Mesodermal cell (in vitro differentiated cells): ENCODE measurements at regions not wholly inside any gene's neighbourhood (a gene's known extent, or its start where the extent isn't known, plus 50 kb on each side); places are given as distances from the start of the nearest gene placed in this dataset.

ENCODE experiments used
- H3K27ac ChIP-seq: 2 replicates; pipeline ENCODE4 v1.7.0; 2013; ENCODE audit warnings: mild to moderate bottlenecking, low read depth, low read length, moderate library complexity; ENCODE audit not compliant: severe bottlenecking
- H3K36me3 ChIP-seq: 2 replicates; pipeline ENCODE4 v1.7.1; 2013; ENCODE audit warnings: mild to moderate bottlenecking, low read length, moderate library complexity; ENCODE audit not compliant: control insufficient read depth, insufficient read depth
- H3K4me1 ChIP-seq: one replicate; pipeline ENCODE4 v1.7.1; 2013; ENCODE audit warnings: mild to moderate bottlenecking, low read length; ENCODE audit not compliant: insufficient read depth, control insufficient read depth, poor library complexity, severe bottlenecking
- H3K4me3 ChIP-seq: 2 replicates; pipeline ENCODE4 v1.7.0; 2013; ENCODE audit warnings: low read length, control low read depth, mild to moderate bottlenecking; ENCODE audit not compliant: insufficient read depth, poor library complexity, severe bottlenecking; ENCODE audit errors: extremely low read depth
- H3K9me3 ChIP-seq: 2 replicates; pipeline ENCODE4 v1.7.1; 2013; ENCODE audit warnings: mild to moderate bottlenecking, low read length, moderate library complexity; ENCODE audit not compliant: control insufficient read depth
- WGBS, 2 experiments: methylation state at CpG; one replicate each; pipeline ENCODE4 v1.1.5; 2013; ENCODE audit warnings: missing lambda C conversion rate in 2 of 2; ENCODE audit not compliant: insufficient coverage in 2 of 2; 5-methylcytosine and 5-hydroxymethylcytosine counted together

DNA sequence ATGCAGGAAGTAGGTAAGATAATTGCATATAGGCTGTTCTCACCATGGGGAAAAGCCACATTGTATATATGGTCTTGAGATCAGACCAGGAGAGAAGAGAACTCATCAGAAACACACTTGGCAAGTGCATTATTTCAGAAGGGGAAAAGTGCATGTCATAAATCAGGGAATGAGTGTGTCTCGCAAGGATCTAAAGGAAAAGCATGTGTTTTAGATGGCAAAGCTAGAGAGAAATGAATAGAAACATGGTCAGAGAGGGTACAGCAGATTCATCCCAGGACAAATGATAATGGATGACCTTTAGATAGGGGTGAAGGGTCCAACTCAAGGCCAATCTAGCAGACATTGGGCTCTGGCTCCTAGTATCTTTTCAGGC lies 230.2 kb upstream of the NAV3 start:
- Histone ChIP-seq H3K9me3 (no peaks in the 10 kb centered on the region), H3K36me3 (no peaks in the 10 kb centered on the region), H3K4me1 (no peaks in the 10 kb centered on the region), H3K4me3 (no peak overlapping the region), H3K27ac (no peak overlapping the region)
- 94 to 100% methylated on average over 1 of the region's 1 CpG for WGBS, 2 experiments

DNA sequence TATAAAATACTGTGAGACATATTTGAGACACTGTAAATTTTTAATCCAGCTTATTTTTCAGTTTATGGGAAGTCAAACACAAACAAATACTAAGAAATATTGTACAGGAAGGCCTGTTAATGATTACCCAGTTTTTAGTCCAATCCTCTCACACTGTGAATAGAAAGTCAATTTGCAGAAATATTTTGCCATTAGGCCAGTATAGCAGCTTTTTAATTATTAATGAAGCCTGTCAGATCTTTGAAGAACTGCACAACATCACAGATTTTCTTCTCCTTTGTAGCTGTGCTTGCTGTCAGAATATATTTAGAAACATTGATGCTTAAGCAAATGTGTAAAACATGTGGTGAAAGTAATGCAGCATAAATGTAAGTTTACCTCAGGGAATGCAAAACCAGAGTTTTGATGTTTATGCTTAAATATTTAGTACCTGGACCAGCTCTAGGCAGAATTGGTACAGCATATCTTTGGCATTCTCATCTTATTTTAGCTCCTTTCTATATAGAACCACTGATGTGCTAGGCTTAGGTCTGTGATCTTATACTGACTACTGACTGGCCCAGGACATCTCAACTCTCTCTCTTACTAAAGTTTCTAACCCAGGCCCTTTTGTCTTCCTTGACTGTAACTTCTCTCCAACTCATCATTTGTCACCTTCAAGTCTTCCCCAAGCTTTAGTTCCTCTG lies 230.8 kb upstream of the NAV3 start:
- no peak overlapping the region for H3K4me3 ChIP-seq
- no peaks in the 10 kb centered on the region for H3K9me3 ChIP-seq
- no peaks in the 10 kb centered on the region for H3K36me3 ChIP-seq
- no peaks in the 10 kb centered on the region for H3K4me1 ChIP-seq
- H3K27ac ChIP-seq: no peak overlapping the region

GRCh38 chr12:77594366-77594765 lies 236.3 kb upstream of the NAV3 start:
- Histone ChIP-seq H3K4me3 (no peak overlapping the region), H3K9me3 (no peaks in the 10 kb centered on the region), H3K36me3 (no peaks in the 10 kb centered on the region), H3K4me1 (no peaks in the 10 kb centered on the region), H3K27ac (no peak overlapping the region)
- WGBS, 2 experiments: 100% methylated on average over 1 of the region's 3 CpGs; no CpG with 5 or more reads in 1 of the 2 experiments

GRCh38 chr12:77592836-77593235 lies 237.9 kb upstream of the NAV3 start:
- 80% methylated on average over 1 of the region's 2 CpGs; no CpG with 5 or more reads in 1 of the 2 experiments for WGBS, 2 experiments
- Histone ChIP-seq H3K4me1 (no peaks in the 10 kb centered on the region), H3K4me3 (no peak overlapping the region), H3K27ac (no peak overlapping the region), H3K9me3 (no peaks in the 10 kb centered on the region), H3K36me3 (no peaks in the 10 kb centered on the region)

DNA sequence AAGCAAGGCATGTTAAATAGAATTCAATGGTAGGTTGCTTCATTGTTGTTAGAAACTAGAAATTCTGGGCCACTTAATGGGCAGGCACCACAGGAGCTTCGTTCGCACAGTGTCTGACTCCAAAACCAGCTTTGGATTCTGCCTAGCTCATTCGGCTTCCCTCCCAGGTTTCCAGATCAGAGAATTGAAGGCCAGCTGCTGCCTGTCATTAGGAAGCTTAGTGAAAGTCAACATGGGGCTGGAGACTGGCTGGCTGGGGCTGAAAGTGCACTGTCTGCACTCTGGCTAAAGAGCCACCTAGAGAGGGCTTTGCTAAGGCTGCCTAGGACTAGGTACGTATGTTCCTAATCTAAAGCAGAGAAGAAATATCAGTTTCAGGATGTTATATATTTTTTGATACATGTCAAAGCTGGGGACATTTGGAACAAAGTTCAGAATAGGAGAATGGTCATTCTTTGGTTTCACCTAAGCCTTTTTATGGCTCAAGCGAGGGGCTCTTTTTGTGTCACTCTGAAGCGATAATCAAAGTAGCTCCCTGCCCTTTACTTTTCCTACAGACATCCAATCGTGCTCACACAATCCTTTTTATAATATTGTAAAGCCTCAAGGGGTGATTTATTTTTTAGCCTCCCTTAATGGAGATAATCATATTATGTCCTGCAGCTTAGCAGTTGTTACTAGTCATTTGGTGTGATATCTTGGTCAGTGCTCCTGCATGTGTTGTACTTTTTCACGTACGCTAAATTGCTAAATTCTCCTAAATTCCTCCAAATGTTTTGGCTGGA lies 238.5 kb upstream of the NAV3 start:
- Histone ChIP-seq H3K36me3 (no peaks in the 10 kb centered on the region), H3K27ac (no peak overlapping the region), H3K4me3 (no peak overlapping the region), H3K4me1 (no peaks in the 10 kb centered on the region), H3K9me3 (no peaks in the 10 kb centered on the region)
- 66 to 83% methylated on average over 3 to 4 of the region's 9 CpGs for WGBS, 2 experiments

- WGBS, 2 experiments: 100% methylated on average over 1 of the region's 4 CpGs; no CpG with 5 or more reads in 1 of the 2 experiments
- no peak overlapping the region for H3K27ac ChIP-seq
- H3K4me3 ChIP-seq: no peak overlapping the region
- no peaks in the 10 kb centered on the region for H3K36me3 ChIP-seq
- no peaks in the 10 kb centered on the region for H3K4me1 ChIP-seq
- H3K9me3 ChIP-seq: no peaks in the 10 kb centered on the region
Measured at GRCh38 chr12:77590306-77590705, 240.4 kb upstream of the NAV3 start.

DNA sequence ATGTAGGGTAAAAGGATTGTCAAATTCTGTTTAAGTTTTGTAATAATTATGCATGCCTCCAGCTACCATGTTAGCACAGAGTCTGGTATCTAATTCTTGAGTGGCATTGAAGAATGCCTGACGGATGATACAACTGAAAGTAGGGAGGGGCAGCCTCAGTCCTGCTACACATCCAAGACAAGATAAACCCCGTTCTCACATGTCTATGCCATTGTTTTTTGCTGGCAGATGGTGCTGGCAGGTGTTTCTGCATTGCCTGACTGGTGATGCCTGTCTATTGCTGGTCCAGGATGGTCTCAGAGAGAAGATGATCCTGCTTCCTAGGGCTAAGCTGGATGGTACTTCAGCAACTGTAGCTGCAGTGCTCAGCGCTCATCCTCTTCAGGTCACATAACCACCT lies 245.8 kb upstream of the NAV3 start:
- no peaks in the 10 kb centered on the region for H3K36me3 ChIP-seq
- H3K9me3 ChIP-seq: no peaks in the 10 kb centered on the region
- 87 to 89% methylated on average over 3 of the region's 3 CpGs for WGBS, 2 experiments
- no peaks in the 10 kb centered on the region for H3K4me1 ChIP-seq
- H3K4me3 ChIP-seq: no peak overlapping the region
- no peak overlapping the region for H3K27ac ChIP-seq

- no peaks in the 10 kb centered on the region for H3K9me3 ChIP-seq
- no peaks in the 10 kb centered on the region for H3K4me1 ChIP-seq
- H3K4me3 ChIP-seq: no peak overlapping the region
- H3K27ac ChIP-seq: no peak overlapping the region
- H3K36me3 ChIP-seq: no peaks in the 10 kb centered on the region
- 100% methylated on average over 1 of the region's 4 CpGs; no CpG with 5 or more reads in 1 of the 2 experiments for WGBS, 2 experiments
Measured at GRCh38 chr12:77578466-77579220, 252.1 kb upstream of the NAV3 start.

DNA sequence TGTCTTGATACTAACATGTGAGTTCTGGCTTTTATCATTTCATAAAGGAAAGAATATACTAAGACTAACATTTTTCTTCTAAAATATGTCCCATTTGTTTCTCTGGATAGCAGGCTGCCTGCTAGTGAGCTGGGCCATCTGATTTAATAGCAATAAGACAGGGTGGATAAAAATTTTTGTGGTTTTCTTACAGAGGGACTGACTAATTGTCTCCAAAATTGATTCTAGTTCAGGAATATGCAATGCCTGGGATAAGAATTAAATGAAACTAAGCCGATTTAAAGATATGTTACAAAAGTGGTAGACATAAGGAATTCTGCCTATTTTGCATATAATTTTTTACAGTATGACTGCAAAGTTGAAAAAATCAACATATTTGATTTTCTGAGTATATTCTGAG lies 252.9 kb upstream of the NAV3 start:
- Histone ChIP-seq H3K4me1 (no peaks in the 10 kb centered on the region), H3K36me3 (no peaks in the 10 kb centered on the region), H3K27ac (no peak overlapping the region), H3K9me3 (no peaks in the 10 kb centered on the region), H3K4me3 (no peak overlapping the region)
- WGBS, 2 experiments: 71% methylated on average over 1 of the region's 1 CpG; no CpG with 5 or more reads in 1 of the 2 experiments

- Histone ChIP-seq H3K36me3 (no peaks in the 10 kb centered on the region), H3K4me1 (no peaks in the 10 kb centered on the region), H3K27ac (no peak overlapping the region), H3K4me3 (no peak overlapping the region), H3K9me3 (no peaks in the 10 kb centered on the region)
- 100% methylated on average over 2 of the region's 2 CpGs; no CpG with 5 or more reads in 1 of the 2 experiments for WGBS, 2 experiments
Measured at GRCh38 chr12:77575376-77575919, 255.2 kb upstream of the NAV3 start.
